A673 (cell line): ENCODE measurements at regions not wholly inside any gene's neighbourhood (a gene's known extent, or its start where the extent isn't known, plus 50 kb on each side); places are given as distances from the start of the nearest gene placed in this dataset.

Experiments used
- BruUV-seq: library from RNA; stranded (reverse); fragments of 400-500 nt; replicated peaks from 2 replicates; lab custom pipeline; 2021; lab: Mats Ljungman, UMichigan
- CTCF ChIA-PET: fragments of 300-600 bp; sonication (Branson Sonifier 250); formaldehyde crosslinking; loops from one replicate; lab custom pipeline; 2022; ENCODE audit warnings: antibody characterized with exemption; lab: Charles Lee
- POLR2A ChIA-PET: fragments of 300-600 bp; sonication (Branson Sonifier 250); formaldehyde crosslinking; loops from one replicate; lab custom pipeline; 2022; ENCODE audit warnings: antibody characterized with exemption; ENCODE audit not compliant: low non-redundant PET; lab: Charles Lee
- DNase-seq: peaks from one replicate; pipeline ENCODE4 v3.0.0-alpha.2; 2015; ENCODE audit warnings: low spot score
- H3K27ac ChIP-seq: fragments of 200-600 bp; sonication (generic); 2 replicates; pipeline ENCODE4 v1.5.1; 2016; ENCODE audit warnings: mixed run types, low read depth, mild to moderate bottlenecking, mixed read lengths, antibody characterized with exemption, low read length; ENCODE audit not compliant: poor library complexity, severe bottlenecking
- H3K27me3 ChIP-seq: fragments of 200-600 bp; sonication (generic); replicated peaks from 2 replicates; pipeline ENCODE4 v1.6.1; 2017; ENCODE audit warnings: mixed run types, low read depth, mild to moderate bottlenecking, mixed read lengths, antibody characterized with exemption, low read length; ENCODE audit not compliant: insufficient read depth, poor library complexity
- H3K36me3 ChIP-seq: fragments of 200-600 bp; sonication (generic); 2 replicates; pipeline ENCODE4 v1.6.1; 2016; ENCODE audit warnings: mixed run types, mild to moderate bottlenecking, mixed read lengths, antibody characterized with exemption, low read length; ENCODE audit not compliant: insufficient read depth, poor library complexity, severe bottlenecking
- H3K4me1 ChIP-seq: fragments of 200-600 bp; sonication (generic); 2 replicates; pipeline ENCODE4 v1.6.1; 2017; ENCODE audit warnings: mixed run types, mild to moderate bottlenecking, mixed read lengths, antibody characterized with exemption, low read length; ENCODE audit not compliant: insufficient read depth, poor library complexity, severe bottlenecking
- H3K4me3 ChIP-seq: fragments of 200-600 bp; sonication (generic); 2 replicates; pipeline ENCODE4 v1.5.1; 2016; ENCODE audit warnings: low read depth, mixed run types, mild to moderate bottlenecking, mixed read lengths, low read length; ENCODE audit not compliant: poor library complexity, severe bottlenecking
- H3K9me3 ChIP-seq: fragments of 200-600 bp; sonication (generic); 2 replicates; pipeline ENCODE4 v1.6.1; 2016; ENCODE audit warnings: mixed run types, low read depth, mild to moderate bottlenecking, mixed read lengths, antibody characterized with exemption, low read length; ENCODE audit not compliant: poor library complexity, severe bottlenecking
- CTCF ChIP-seq: fragments of 300-800, 200-600 bp; sonication (generic); conservative IDR thresholded peaks from 2 replicates; pipeline ENCODE4 v1.5.1; 2017; ENCODE audit warnings: low read depth, mild to moderate bottlenecking, antibody characterized with exemption, low read length, moderate library complexity, mixed read lengths
- EZH2 ChIP-seq: fragments of 200-600 bp; sonication (generic); IDR thresholded peaks from 2 replicates; pipeline ENCODE4 v1.6.1; 2017; ENCODE audit warnings: borderline replicate concordance, low read depth, mild to moderate bottlenecking, mixed read lengths, antibody characterized with exemption, low read length; ENCODE audit not compliant: poor library complexity, severe bottlenecking
- intact Hi-C: fragments of 100-400 bp; cut with micrococcal nuclease; formaldehyde crosslinking; loops from one replicate; pipeline ENCODE4 v1.10.0; 2022; ENCODE audit not compliant: unreplicated experiment

- ChIA-PET CTCF (no interaction called here), POLR2A (no interaction called here)
- no peaks in the 10 kb centered on the region for H3K36me3 ChIP-seq
- TF ChIP-seq CTCF: no peak
- no peak for TF ChIP-seq EZH2
- H3K27me3 ChIP-seq: no peaks in the 10 kb centered on the region
- intact Hi-C loops: no loop called here
- DNase-seq: no peak
- BruUV-seq: no TSS peak
- H3K4me1 ChIP-seq: no peaks in the 10 kb centered on the region
- no peak overlapping the region for H3K4me3 ChIP-seq
- no peak overlapping the region for H3K27ac ChIP-seq
- no peaks in the 10 kb centered on the region for H3K9me3 ChIP-seq
Observed at GRCh38 chr13:47832458-47832972, 168.6 kb downstream of the SUCLA2 start.

GRCh38 chr13:47831265-47831664 lies 169.8 kb downstream of the SUCLA2 start:
- Histone ChIP-seq H3K36me3 (no peaks in the 10 kb centered on the region), H3K4me3 (no peak overlapping the region), H3K9me3 (no peaks in the 10 kb centered on the region), H3K4me1 (no peaks in the 10 kb centered on the region), H3K27ac (no peak overlapping the region), H3K27me3 (no peaks in the 10 kb centered on the region)
- intact Hi-C loops: no loop called here
- no TSS peak for BruUV-seq
- no peak for TF ChIP-seq CTCF
- no peak for TF ChIP-seq EZH2
- DNase-seq: no peak
- CTCF ChIA-PET: no interaction called here
- POLR2A ChIA-PET: no interaction called here

GRCh38 chr13:47829690-47830089 lies 171.4 kb downstream of the SUCLA2 start:
- Histone ChIP-seq H3K27ac (no peak overlapping the region), H3K9me3 (no peaks in the 10 kb centered on the region), H3K4me1 (no peaks in the 10 kb centered on the region), H3K4me3 (no peak overlapping the region), H3K36me3 (no peaks in the 10 kb centered on the region), H3K27me3 (no peaks in the 10 kb centered on the region)
- CTCF ChIA-PET: no interaction called here
- intact Hi-C loops: no loop called here
- TF ChIP-seq CTCF (no peak), EZH2 (no peak)
- DNase-seq: no peak
- POLR2A ChIA-PET: no interaction called here
- no TSS peak for BruUV-seq
